Stimulated activated CD8-positive, alpha-beta memory T cell treated with anti-CD3 and anti-CD28 coated beads, Interleukin-15, amount 100 ng/mL, for 24 hours (primary cell): ENCODE measurements at regions not wholly inside any gene's neighbourhood (a gene's known extent, or its start where the extent isn't known, plus 50 kb on each side); places are given as distances from the start of the nearest gene placed in this dataset.
"Not testable (repeated sequence)": the region's sequence is repeated elsewhere in the genome, so short reads cannot be mapped to it uniquely, and the experiment has no call there.

Source experiments
- DNase-seq: peaks from one replicate; pipeline ENCODE4 v3.0.0-alpha.2; 2020; ENCODE audit warnings: low read depth

DNA sequence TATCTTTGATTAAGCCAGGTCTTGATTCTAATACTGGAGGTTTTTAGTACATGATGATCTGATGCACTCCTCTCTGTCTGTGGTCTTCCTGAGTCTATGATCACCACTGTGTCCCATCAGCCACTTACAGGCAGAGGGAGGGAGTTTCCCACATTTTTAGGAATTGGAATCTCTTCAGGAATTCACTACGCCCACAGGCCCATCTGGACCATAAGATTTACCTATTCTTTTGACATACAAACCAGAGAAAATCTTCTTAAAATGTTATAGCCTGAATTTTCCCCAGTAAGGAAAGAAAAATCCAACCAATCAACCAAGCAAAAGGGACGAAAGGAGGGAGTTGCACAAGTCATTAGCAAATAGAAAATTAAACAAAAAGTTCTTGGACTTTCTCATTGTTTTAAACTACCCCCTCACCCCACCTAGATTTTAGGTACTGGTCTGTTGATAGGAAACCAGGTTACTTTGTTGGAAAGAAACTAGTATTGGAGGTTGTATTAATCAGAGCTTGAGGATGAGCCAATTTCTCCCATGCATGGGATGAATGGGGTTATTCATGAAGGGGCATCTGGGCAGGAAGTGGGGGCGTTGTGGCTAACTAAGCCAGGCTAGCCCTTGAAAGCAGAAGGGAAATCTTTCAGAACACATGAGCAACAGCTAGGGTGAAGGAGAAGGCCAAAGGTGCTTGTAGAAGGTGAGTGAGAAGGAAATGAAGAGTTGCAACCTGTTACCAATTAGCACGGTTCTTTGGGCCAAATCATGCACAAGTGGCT is 328.2 kb upstream of the MEX3C start:
- DNase-seq: no peak

DNA sequence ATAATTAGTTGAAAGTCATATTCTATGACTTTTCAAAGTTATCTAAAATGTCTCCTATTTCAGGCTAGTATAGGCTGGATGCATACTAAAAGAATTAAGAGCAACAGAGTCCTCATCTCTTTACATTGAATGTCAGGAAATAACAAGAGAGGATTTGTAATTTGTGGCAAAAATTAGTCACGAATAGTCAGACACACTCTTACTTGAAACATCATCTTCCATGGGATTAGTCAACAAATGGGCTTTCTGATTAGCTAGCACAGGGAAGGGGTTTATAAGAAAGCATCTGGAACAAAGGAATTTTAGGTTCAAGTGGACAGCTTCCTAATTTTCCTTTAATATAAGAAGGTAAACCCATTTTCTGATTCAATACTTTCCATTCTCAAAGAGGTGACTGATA is 330.3 kb upstream of the MEX3C start:
- no peak for DNase-seq

DNA sequence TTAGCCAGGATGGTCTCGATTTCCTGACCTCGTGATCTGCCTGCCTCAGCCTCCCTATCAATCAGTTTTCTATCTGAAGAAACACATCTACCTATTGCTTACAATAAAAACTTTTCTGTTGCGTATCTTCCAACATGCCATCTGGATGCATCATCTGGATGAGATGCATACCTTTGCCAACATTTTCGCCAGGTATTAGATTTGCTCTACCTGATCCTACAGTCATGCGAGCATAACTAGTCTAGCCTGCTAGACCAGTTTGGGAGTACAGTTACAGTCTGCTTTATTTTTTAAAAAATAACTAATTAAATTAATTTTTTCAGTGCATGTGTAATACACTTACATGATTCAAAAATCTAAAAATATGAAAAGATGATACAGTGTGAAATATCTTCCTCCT is 334.0 kb upstream of the MEX3C start:
- no peak for DNase-seq

DNA sequence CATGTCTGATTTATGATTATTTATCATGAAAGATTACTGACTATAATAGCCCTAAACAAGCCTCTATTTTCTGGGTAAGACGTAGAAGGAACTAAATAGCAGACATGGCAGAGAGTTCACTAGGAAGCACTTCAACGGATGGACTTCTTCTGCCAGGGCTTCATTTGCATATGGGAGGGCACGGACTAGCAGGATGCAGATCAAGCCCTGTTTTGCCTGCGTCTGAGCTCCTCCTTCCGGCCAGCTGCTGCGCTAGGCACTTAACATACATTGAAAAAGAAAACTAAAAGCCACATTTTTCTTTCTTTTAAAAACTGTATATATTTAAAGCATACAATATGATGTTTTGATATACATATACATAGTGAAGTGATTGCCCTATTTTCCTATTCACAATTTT is 340.0 kb upstream of the MEX3C start:
- no peak for DNase-seq

DNA sequence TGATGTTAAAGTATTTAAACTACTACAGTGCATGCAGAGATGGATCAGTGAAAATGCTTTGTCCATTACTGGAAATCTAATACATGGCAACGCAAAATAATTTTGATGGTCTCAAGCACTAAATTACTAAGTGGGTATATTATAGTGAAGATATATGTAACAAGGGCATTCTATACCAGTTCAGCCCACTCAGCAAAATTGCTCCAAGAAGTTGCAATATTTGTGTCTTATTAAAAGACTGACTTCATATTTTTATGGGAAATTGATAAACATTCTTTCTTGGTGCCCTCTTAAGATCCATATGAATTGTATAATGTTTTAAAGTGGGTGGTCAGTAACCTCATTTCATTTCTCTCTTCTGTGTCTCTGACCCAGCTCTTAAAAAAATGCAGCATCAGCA is 343.1 kb upstream of the MEX3C start:
- no peak for DNase-seq

DNA sequence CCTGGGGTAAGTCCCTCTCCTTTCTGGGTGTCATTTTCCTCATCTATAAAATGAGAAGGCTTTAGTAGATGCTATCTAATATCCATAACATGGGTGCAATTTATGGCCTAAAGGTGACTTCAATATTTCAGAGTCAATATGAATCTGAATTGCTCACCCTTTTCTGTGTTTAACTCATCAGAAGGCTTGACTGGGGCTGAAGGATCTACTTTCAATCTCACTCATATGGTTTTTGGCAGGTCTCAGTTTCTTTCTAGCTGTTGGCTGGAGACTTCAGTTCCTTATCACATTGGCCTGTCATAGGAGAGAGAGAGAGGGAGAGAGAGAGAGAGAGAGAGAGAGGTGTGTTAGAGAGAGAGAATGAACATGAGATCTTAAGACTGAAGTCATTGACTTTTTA is 343.7 kb upstream of the MEX3C start:
- no peak for DNase-seq

DNA sequence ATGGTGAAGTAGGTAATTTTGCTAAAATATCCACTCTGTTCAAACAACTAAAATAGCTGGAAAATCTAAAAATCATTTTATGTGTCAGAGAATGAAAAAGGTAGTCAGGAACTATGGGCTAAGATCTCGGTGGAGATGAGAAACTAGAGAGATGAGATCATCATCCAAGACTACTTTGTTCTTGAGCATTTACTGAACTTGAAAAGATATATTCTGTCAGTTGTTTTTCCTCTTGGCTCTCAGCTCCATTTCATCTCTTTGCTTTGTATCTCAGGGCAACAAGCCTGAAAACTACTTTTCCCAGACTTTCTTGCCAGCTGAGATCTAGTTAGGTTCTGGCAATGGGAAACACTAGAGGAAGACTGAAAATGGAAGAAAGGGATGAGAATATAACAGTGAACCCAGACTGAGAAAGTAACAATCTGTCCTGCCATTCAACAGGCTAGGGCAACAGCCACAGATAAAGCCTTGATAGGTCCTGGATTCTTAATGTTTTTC is 346.2 kb upstream of the MEX3C start:
- DNase-seq: no peak

DNA sequence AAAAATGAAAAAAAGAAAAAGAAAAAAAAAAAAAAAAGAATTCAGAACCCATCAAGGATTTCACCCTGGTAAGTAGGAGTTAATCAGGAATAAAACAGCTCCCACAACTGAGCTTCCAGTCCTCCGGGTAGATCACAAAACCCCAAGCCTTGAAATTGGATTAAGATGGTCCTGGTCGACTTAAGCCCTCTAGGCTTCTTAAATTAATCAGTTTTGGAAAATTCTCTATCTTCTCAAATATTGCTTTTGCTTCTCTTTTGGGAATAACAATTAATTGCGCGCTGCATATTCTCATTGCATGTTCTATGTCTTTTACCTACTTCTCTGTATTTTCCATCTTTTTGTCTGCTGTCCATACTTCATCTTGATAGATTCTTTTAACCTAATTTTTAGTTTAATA is 348.0 kb upstream of the MEX3C start:
- DNase-seq: no peak

DNA sequence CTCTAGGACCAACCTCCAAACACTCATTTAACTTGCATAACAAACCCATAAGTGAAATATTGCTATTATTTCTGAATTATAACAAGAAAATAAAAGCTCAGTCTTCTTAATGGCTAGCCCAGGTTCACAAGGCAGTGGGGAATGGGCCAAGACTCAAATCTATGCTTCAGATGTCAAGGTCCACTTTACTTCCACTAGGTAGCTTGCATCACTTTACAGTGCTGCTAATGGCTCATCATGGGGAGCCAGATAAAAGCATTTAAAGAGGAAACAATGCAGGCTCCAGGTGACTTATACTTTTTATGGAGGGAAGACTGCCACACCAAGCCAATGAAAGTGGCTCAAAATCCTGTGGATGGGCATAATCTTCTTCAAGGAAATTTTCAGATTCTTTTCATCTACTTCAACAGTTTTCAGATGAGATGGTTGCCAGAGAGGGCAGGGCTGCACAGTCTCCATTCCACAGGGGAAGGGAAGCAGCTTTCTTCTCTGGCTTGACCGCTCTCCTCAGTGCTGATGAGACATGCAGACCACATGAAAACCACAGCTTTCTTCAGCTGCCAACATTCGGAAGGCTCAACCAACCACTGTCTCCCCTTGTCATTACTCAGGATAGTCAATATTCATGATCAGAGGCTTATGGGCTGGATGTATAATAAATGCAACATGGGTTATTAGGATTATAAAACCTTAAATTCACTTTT is 361.9 kb upstream of the MEX3C start:
- DNase-seq: no peak

DNA sequence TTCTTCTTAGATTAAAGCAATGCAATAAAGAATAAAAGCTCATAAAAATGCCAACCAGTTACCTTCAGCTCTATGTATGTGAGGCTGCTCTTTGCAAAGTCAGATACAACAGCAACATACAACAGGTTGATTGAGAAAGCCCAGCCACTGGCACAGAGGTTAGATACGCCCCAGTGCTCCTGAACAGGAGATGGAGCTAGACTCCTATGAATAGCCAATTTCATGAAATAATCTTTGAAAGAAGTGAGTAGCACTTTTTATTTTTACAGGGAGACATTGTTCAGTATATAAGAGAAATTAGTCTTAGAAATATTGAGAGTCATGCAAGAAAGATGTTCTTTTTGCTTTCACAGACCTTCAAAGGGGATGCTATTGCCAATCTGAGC is 362.4 kb upstream of the MEX3C start:
- DNase-seq: no peak

DNA sequence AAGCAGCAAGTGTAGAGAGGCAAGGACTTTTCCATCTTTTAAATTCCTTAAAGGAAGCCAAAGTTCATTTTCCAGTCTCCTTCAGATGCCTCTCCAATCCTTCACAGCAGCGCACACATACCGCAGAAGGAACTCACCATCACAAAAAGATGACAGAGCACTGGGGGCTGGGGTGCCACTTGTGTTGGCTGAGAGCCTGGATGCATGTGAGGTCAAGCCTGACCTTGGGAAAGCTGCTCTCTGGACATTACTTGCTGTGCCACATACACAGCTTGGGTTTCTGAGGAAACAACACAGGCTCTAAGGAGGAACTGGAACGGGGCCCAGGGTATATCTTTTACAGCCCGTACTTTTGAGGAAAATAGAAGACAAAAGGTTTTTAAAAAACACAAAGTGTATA is 364.3 kb upstream of the MEX3C start:
- no peak for DNase-seq

DNA sequence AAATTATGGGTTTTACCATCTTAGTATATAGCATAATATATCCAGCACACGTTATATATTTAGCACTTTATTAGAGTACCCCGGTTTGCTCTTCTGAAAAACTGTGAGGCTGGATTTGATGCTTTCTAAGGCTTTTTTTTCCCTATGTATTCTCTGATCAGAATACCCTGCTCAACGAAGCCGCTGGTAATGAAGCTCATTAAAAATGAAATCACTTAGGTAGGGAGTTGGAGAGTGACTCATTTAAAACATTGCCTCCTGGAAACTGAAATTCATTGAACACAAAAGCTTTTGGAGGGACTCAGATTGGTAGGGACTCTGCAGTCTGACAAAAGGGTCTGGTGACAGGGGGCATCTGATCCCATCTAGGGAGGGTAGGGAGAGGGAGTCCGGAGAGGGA is 365.4 kb upstream of the MEX3C start:
- no peak for DNase-seq

DNA sequence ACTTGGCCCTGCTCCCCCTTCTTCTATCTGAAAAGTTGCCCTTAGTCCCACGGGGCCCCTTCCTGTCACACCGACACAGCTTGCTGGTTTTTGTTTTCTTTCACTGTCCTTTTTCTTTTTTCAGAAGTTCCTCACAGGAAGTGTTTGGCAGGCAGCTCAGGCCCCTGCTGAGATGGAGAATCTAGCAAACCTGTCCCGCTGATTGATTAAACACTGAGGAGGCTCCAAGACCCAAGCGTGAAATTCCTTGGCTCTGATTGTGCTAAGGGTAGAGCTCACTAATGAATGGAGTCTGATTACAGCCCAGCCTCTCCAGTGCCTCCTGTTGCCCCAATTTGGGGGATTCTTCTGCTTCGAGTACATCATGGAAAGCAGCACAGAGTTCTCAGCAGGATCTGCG is 365.9 kb upstream of the MEX3C start:
- DNase-seq: no peak

DNA sequence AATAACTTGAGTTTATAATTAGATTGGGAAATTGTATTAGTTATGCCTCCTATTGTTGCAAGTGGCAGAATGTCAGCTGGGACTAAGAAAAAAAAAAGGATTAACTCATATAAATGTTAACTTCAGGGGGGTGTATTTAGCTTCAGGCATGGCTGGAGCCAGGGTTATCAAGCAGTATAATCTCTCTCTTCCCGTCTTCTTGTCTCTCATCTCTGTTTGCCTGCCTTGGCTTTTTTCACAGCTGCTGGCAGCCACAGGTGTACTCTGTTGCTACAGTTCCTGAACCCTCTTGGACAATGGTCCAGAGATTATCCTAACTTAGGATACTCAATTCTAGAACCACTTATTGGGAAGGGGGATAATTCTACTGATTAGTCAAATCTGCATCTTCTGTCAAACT is 370.7 kb upstream of the MEX3C start:
- DNase-seq: no peak

DNA sequence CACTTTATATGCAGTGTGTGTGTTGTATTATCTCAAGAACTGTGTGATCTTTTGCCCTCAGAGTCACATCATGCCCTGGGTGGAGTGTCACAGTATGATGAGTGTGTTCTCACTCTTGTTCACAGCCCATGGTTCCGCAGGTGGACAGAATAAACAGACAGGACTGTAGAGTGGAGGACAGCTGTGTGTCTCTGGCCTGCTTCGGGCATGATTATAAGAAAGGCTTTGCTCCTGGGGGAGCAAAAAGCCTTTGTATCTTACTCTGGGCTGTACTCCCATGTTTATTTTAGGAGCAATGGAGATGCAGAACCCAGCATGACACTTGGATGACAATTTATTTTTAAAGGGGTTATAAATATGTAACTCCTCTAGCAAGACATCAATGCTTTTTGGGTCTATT is 371.7 kb upstream of the MEX3C start:
- no peak for DNase-seq

DNA sequence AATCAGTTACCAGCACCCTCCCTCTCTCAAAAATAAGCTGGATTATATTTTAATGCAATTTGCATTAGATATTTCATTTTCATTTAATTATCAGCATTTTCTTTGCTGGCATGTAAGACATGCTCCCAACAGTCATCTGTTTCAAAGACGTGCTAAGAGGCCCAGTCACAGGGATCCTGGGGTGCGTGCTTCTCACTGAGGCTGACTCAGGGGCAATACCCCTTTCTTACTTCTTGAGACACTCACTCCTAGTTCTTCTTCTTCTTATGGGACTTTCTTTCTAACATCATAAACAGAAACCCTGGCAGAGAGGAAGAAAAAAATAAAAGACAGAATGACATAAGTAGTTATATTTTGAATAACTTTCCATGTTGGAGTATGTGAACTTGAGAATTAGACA is 372.1 kb upstream of the MEX3C start:
- DNase-seq: no peak

DNA sequence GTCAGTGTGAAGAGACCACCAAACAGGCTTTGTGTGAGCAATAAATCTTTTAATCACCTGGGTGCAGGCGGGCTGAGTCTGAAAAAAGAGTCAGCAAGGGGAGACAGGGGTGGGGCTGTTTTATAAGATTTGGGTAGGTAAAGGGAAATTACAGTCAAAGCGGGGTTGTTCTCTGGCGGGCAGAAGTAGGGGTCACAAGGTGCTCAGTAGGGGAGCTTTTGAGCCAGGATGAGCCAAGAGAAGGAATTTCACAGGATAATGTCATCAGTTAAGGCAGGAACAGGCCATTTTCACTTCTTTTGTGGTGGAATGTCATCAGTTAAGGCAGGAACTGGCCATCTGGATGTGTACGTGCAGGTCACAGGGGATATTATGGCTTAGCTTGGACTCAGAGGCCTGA is 372.6 kb upstream of the MEX3C start:
- DNase-seq: not testable (repeated sequence)

DNA sequence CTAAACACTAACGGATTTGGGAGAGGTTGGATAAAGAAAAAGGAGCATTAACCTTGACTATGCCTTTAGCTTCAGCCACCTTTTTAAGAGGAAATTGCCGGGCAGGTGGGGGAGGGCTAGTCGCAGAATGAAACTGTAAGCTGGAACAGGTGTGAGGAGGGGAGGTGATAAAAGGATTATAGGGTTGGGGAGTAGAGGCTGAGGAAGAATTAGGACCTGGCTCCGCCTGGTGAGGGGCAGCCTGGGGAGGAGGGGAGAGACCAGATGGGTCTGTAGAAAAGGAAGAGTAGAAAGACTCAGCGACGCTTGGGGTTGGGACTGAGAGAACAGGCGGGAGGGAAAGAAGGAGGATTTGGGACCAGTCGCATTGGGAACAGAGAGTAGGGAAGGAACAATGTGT is 376.4 kb upstream of the MEX3C start:
- DNase-seq: not testable (repeated sequence)

DNA sequence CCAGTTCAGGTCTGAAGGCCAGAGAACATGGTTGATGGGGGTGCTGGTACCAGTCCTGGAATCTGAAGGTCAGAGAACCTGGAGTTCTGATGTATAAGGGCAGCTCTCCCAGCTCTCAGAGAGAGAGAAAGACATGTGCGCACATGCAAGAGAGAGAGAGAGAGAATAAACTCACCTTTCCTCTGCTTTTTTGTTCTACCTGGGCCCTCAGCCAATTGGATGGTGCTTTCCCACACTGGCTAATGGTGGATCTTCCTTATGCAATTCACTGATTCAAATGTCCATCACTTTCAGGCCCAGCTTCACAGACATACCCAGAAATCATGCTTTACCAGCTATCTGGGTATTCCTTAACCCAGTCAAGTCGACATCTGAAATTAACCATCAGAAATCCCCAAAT is 377.7 kb upstream of the MEX3C start:
- DNase-seq: no peak

DNA sequence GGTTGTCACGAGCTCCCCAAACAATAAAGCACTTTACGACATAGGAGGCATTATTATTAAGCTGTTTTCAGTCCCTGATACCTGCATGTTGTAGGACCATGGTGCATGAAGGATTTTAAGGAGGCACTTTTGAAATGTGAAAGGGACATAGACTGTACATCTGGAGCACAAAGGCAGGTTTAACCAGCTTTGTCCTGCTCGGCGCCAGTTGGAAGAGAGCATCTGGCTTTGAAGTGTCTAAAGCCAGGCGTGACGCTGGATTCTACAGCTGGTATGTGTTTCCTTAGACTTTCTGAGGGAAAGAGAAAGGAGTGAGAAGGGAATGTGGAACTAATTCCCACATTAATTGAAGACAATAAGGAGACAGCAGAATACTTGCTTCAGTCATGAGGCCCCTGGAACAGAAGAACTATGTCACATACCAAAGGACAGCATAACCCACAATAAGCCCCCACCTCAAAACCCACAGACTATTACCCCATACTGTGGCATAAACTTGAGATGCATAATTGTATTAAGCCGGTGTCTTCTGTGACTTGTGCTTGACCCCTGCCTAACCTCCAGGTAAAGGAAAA is 381.0 kb upstream of the MEX3C start:
- no peak for DNase-seq

DNA sequence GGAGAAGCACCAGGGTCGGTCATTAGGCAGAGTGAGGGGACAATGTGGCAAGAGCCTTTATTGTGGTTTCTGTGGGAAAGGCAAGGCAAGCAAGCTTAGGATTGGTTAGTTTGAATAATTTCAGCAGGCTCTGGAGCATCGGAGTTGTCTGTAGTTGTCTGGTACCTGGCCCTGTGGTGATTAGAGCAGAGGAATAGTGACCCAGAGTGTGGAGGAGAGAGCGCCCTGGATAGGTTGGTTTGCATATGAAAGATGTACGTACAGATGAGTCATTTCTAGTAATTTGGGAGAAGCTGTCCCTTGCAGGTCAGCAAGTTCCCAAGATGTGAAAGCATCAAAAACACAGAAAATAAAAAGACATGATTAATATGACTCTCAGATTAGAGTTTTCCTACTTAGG is 383.1 kb upstream of the MEX3C start:
- DNase-seq: no peak

DNA sequence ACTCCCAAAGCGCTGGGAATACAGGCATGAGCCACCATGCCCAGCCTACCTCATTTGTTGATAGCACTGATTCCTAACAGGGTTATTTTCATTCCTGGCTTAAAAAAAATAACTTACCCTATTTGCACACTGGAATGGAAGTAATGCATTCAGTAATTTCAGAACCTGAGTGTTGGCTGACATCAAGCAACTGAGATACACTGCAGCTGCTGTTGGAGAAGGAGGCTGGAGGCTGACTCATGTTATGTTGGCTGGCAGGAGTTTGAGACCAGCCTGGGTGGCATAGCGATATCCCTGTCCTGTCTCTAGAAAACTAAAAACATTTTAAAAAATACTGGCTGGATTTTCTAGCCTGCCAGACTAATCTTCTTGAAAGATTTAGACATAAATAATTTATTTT is 385.1 kb upstream of the MEX3C start:
- DNase-seq: no peak

DNA sequence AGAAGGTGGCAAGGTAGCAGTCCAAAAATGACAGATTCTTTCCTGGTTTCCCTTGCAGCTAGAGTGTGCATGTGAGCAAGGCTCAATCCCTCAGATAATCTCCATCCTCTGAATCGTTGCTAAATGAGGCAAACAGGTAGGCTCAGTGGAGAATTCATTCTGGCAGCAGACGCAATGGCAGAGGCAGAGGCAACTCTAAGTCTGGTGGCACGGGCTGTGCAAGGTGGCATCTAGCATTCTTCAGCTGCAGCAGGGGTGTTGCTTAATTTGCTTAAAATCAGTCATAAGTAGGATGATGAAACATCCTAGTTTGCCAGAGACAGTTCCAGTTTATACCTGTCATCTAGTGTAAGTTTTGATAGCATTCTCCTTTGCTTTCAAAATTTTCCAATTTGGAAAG is 391.1 kb upstream of the MEX3C start:
- DNase-seq: no peak

DNA sequence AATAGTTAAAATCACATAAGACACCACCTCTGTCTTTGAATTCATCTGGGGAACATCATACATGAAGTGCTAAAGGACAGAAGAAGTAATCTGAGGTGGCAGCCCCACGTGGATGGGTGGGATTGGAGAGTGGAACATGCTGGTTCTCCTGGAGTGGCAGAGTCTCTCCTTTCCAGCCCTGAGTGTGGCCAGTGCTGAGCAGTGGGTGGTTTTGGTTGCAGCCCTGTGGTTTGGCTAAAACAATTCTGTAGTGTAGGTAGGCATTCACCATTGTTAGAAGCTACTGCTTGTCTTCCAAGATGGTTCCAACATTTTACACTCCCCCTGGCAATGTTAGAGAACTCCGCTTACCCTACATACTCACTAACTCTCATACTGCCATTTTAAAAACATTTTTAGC is 396.4 kb upstream of the MEX3C start:
- DNase-seq: no peak
